ENCODE measurements at regions not wholly inside any gene's neighbourhood (a gene's known extent, or its start where the extent isn't known, plus 50 kb on each side); places are given as distances from the start of the nearest gene placed in this dataset.

GRCh38 chr9:19940811-19941535 is 152.1 kb upstream of the SLC24A2 start:
- ChIA-PET POLR2A (ENCODE audit: unreplicated experiment) (no interaction called here), CTCF (interaction anchor here (0.7 kb wide), 1 partner anchor 941 kb away, joined by 4 read pairs; no protein-coding TSS in a partner anchor)
- Histone ChIP-seq H4K5ac (ENCODE audit: low read depth, low read length) (no peak overlapping the region), H2AFZ (replicated peaks; ENCODE audit: low read length, poor library complexity) (no peak overlapping the region), H2AK9ac (replicated peaks; ENCODE audit: low read depth, low read length, poor library complexity) (no peak overlapping the region), H3K27me3 (ENCODE audit: control insufficient read depth, insufficient read depth, low read length) (peaks cover 12% of the 10 kb centered on the region), H4K8ac (ENCODE audit: low read depth in 2 of 2, low read length in 2 of 2) (no peak overlapping the region), H3K4ac (ENCODE audit: low read depth, low read length) (no peak overlapping the region), H3K4me2 (ENCODE audit: low read depth, low read length) (no peak overlapping the region), H2AK5ac (ENCODE audit: low read depth, low read length) (no peak overlapping the region), H3K14ac (replicated peaks; ENCODE audit: low read depth, low read length) (no peak overlapping the region), H2BK5ac (ENCODE audit: low read depth, low read length, poor library complexity, severe bottlenecking) (no peak overlapping the region), H3K9me3 (ENCODE audit: control insufficient read depth, insufficient read depth, low read length) (no peaks in the 10 kb centered on the region), H3K4me3 (ENCODE audit: insufficient read depth, low read depth, low read length) (no peak overlapping the region), H3K4me1 (ENCODE audit: control insufficient read depth, insufficient read depth, low read length) (no peaks in the 10 kb centered on the region), H3K18ac (ENCODE audit: low read depth, low read length) (no peak overlapping the region), H3K9me1 (ENCODE audit: insufficient read depth, low read length) (no peaks in the 10 kb centered on the region), H3K27ac (ENCODE audit: insufficient read depth, low read length) (no peak overlapping the region), H3K56ac (ENCODE audit: extremely low read depth, insufficient read depth, low read length) (no peak overlapping the region), H3K79me1 (ENCODE audit: low read depth in 1 of 2, low read length in 2 of 2) (no peaks in the 10 kb centered on the region), H3K9ac (ENCODE audit: low read depth, low read length) (no peak overlapping the region), H2BK20ac (ENCODE audit: low read depth, low read length) (no peak overlapping the region), H4K91ac (ENCODE audit: insufficient read depth, low read depth, low read length) (no peak overlapping the region), H4K20me1 (ENCODE audit: insufficient read depth, low read length) (no peaks in the 10 kb centered on the region), H2BK15ac (ENCODE audit: low read depth, low read length) (no peak overlapping the region), H3K23ac (ENCODE audit: low read depth, low read length) (no peak overlapping the region), H3K36me3 (ENCODE audit: control insufficient read depth, insufficient read depth, low read length) (no peaks in the 10 kb centered on the region), H2BK120ac (ENCODE audit: low read depth, low read length) (no peak overlapping the region)
- in situ Hi-C loops (cut with MboI; ENCODE audit: low sequenced_read_pairs) (no loop called here), intact Hi-C loops (cut with micrococcal nuclease) (no loop called here), dilution Hi-C loops (cut with HindIII; ENCODE audit: low sequenced_read_pairs, unreplicated experiment) (no loop called here)
- WGBS, 2 experiments (ENCODE audit: extremely low coverage in 2 of 2, insufficient read length in 1 of 2): no CpG with 5 or more reads among the region's 2 CpGs
- no peak for TF ChIP-seq MAFK (IDR thresholded peaks at IDR 0.05; ENCODE audit: low read depth, low read length)
- TF ChIP-seq MAZ (IDR thresholded peaks at IDR 0.05; ENCODE audit: borderline replicate concordance, low read depth, low read length): no peak
- no peak for TF ChIP-seq CTCF (conservative IDR thresholded peaks at IDR 0.05; ENCODE audit: low read depth, low read length)
- TF ChIP-seq FOS (IDR thresholded peaks at IDR 0.05; ENCODE audit: low read depth, low read length): no peak
- no TSS peak for BruUV-seq (replicated peaks)
- DNase-seq: no peak
- ATAC-seq (ENCODE audit: low read depth): no peak
